HL-60 (cell line): ENCODE measurements at regions not wholly inside any gene's neighbourhood (a gene's known extent, or its start where the extent isn't known, plus 50 kb on each side); places are given as distances from the start of the nearest gene placed in this dataset.

ENCODE experiments used
- CTCF ChIP-seq: IDR thresholded peaks from one replicate; pipeline ENCODE4 v1.5.1; 2011; ENCODE audit warnings: low read length, control low read depth, inconsistent platforms; ENCODE audit not compliant: insufficient read depth
- POLR2AphosphoS5 ChIP-seq: IDR thresholded peaks from 2 replicates; pipeline ENCODE4 v1.6.1; 2012; ENCODE audit warnings: low read depth
- REST ChIP-seq: IDR thresholded peaks from 2 replicates; pipeline ENCODE4 v1.6.1; 2012; ENCODE audit warnings: low read depth; ENCODE audit not compliant: insufficient replicate concordance
- SPI1 ChIP-seq: IDR thresholded peaks from 2 replicates; pipeline ENCODE4 v1.6.1; 2012; ENCODE audit warnings: low read depth, mild to moderate bottlenecking, borderline replicate concordance

- TF ChIP-seq CTCF: no peak
- no peak for TF ChIP-seq SPI1
- no peak for TF ChIP-seq POLR2AphosphoS5
- TF ChIP-seq REST: no peak
Measured at GRCh38 chr2:236646871-236647270, 77.2 kb downstream of the ACKR3 start.
